EL (cell line): ENCODE measurements at regions not wholly inside any gene's neighbourhood (a gene's known extent, or its start where the extent isn't known, plus 50 kb on each side); places are given as distances from the start of the nearest gene placed in this dataset.
"Not testable (repeated sequence)": the region's sequence is repeated elsewhere in the genome, so short reads cannot be mapped to it uniquely, and the experiment has no call there.

Source experiments
- DNase-seq: peaks from one replicate; pipeline ENCODE4 v3.0.0-alpha.2; 2016

DNA sequence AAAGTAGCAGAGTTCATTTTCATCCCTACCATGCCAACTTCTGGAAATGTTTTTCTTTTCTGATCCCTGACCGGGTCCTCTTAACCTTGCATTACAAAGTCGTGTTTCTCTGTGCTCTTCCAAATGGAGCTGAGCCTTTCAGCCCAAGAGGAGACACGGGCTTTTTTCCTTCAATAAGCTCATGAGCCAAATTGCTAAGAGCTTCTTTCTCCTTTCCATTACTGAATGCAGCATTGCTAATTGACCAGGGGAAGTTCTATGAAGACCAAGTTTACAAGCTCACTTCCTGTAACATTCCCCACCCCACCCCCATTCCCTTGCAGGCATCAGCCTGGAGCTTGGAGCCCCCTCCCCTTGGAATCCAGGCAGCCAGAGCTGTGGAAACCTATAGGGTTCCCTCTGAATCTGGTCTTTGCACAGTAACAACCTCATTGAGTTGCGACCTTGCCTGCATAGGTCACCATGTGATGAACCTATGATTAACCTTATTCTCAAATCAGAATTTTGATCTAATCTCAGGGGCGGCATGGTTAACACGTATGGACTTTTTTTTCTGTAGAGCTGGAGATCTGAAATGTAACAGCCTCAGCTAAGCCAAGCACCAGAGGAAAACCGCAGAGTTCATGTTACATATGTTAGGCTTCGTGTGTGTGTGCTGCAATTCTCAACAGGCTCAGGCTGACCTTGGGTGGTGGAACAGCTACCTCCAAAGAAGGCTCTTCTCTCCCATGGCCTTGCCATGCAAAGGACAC is 395.7 kb upstream of the ZNF462 start:
- DNase-seq: no peak

- DNase-seq: no peak
Observed at GRCh38 chr9:106467865-106468164, 395.2 kb upstream of the ZNF462 start.

DNA sequence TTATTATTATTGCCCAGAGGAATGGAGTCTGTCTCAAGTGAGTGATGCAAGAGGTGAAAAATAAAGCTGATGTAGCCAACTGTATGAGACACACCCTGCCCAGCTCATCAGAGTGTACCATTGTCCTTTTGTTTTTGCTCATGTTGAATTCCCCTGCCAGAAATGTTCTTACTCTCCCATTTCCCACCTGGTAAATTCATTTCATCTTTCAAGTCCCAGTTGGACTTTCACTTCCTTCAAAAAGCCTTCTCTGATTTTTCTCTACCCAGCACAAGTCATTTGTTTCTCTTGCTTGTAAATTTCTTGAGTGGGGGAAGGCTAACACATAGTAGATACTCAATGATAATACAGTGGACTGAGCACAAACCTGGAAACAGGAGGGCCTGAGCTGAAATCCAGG is 394.5 kb upstream of the ZNF462 start:
- no peak for DNase-seq

DNA sequence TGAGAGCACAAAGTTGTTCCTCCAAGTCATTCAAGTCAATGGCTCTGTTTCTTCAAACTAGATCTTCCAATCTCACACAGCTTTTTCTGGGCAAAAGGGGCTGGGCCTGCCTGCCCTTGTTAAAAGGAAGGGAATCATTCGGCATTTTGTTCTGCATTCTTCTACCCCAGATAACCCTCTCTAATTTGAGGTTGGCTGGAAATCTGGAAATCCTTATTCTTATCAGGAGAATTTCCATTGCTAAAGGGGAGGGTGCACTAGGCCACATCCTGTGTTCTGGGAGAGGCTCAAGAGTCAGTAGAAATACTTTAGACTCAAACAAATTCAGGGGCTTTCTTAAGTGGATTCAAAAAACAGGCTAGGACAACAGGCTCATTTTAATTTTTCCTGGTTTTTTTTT is 384.7 kb upstream of the ZNF462 start:
- DNase-seq: no peak

GRCh38 chr9:106478727-106479126 is 384.2 kb upstream of the ZNF462 start:
- no peak for DNase-seq

GRCh38 chr9:106479679-106480078 is 383.3 kb upstream of the ZNF462 start:
- DNase-seq: peak; percentile 48

DNA sequence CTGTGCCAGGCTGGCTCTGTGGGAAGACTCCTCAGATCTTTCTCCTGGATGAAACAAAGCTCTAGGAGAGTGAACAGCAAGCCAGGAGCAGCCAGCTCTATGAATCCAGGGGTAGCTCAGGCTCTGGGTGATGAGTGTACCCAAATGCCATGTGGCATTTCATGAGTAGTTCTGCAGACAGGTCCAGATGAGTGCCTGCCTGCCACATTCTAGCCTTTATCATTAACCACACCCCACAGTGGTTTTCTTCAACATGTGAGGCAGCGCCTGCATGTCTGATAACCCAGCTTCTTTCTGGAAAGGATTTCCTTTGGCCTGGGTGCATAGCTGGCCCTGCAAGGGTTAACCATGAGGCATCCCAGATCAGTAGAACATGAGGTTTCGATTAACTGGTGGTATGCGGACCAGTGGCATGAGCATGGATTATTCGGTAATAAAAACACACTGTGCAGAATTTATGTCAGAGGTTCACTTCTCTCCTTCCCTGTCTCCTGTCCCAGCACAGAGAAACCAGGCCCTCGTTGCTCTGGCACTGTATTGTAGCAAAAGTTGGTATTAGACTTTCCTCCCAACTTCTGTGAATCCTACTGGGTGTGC is 381.9 kb upstream of the ZNF462 start:
- peak; percentile 13 for DNase-seq

GRCh38 chr9:106482733-106483132 is 380.2 kb upstream of the ZNF462 start:
- peak; percentile 50 for DNase-seq

GRCh38 chr9:106486685-106487084 is 376.3 kb upstream of the ZNF462 start:
- DNase-seq: no peak

- DNase-seq: no peak
Observed at GRCh38 chr9:106487266-106487665, 375.7 kb upstream of the ZNF462 start.

GRCh38 chr9:106492126-106492525 is 370.8 kb upstream of the ZNF462 start:
- DNase-seq: not testable (repeated sequence)

- no peak for DNase-seq
Observed at GRCh38 chr9:106500171-106500570, 362.8 kb upstream of the ZNF462 start.

- not testable (repeated sequence) for DNase-seq
Observed at GRCh38 chr9:106501210-106501609, 361.8 kb upstream of the ZNF462 start.

- no peak for DNase-seq
Observed at GRCh38 chr9:106502930-106503329, 360.0 kb upstream of the ZNF462 start.

DNA sequence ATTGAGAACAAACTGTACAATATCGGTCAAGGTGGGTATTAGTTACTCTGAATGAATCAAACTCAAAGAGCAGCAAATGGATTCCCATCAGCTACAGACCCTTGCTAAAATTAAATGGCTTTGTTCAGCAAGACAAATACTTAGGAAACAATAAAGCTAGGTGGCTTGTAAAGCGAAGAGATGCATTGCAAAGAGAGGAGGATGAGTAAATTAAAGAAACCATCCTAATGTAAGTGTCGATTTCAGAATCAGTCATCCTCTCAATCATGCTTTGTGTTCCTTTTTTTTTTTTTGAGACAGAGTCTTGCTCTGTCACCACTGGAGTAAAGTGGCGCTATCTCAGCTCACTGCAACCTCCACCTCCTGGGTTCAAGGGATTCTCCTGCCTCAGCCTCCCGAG is 359.2 kb upstream of the ZNF462 start:
- DNase-seq: no peak

DNA sequence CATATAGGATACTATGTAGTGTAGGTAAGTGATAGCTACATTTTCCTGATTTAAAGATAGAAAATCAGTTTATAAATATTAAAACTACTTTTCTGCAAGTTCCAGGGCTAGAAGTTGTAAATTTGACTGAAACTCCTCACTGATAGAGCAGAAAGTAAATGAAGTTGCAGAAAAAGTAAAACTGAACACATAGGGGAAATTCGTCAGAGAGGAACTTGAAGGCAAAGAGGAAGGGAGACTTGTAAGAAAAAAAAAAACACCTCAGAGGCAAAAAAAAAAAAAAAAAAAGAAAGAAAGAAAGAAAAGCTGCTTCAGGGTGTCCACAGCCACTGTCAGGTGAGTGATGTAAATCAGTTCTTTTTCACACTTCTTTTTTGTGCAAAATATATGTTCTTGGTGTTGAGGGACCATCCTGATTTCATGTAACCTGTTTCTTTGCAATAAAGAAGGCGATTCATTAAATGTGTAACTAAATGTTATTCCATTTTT is 336.2 kb upstream of the ZNF462 start:
- DNase-seq: no peak

- DNase-seq: no peak
Observed at GRCh38 chr9:106528158-106528557, 334.8 kb upstream of the ZNF462 start.

- DNase-seq: no peak
Observed at GRCh38 chr9:106529616-106530015, 333.4 kb upstream of the ZNF462 start.

DNA sequence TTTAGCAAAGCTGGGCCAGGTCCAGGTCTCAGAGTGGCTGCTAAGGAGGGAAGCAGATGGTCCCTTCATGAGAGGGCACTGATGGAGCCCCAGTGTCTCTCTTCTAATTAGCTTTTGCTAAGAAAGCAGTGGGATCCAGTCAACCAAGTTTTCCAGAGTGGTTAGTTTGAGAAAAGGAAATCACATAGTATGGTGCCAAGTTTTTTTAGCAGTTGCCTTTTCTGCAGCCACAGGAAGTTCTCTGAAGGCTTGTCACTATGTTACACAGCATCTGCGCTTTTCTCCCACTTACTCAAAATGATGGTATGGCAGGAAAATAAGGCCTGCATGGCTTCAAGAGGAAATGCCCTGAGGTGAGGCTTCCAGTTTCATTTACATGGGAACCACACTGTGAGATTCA is 331.5 kb upstream of the ZNF462 start:
- no peak for DNase-seq

GRCh38 chr9:106532306-106533015 is 330.5 kb upstream of the ZNF462 start:
- DNase-seq: no peak

- no peak for DNase-seq
Observed at GRCh38 chr9:106534800-106535199, 328.2 kb upstream of the ZNF462 start.

DNA sequence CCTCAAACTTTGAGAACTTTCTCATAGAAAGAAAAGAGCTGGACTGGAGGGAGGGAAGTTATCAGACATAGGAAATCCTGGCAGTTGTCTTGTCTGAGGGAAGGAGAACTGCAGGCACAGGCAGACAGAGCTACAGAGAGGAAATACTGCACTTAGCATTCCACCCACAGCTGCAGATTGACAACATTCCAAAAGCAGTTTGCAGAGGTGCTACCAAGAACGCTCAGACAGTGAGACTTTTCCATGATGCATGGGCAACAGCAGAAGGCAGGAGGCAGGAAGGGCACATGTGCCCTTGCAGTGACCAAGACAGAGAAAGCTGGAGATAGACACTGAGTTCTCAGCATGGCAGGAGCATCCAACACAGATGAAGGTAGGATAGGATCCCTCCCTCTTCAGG is 327.5 kb upstream of the ZNF462 start:
- peak; percentile 2 for DNase-seq

- no peak for DNase-seq
Observed at GRCh38 chr9:106557996-106558667, 304.8 kb upstream of the ZNF462 start.

GRCh38 chr9:106560540-106560939 is 302.4 kb upstream of the ZNF462 start:
- no peak for DNase-seq
